Body of pancreas (tissue), 4 donors: ENCODE measurements at regions not wholly inside any gene's neighbourhood (a gene's known extent, or its start where the extent isn't known, plus 50 kb on each side); places are given as distances from the start of the nearest gene placed in this dataset.
"Not testable (repeated sequence)": the region's sequence is repeated elsewhere in the genome, so short reads cannot be mapped to it uniquely, and the experiment has no call there.

Source experiments
- ATAC-seq: fragments of 150-250 bp; one replicate; pipeline ENCODE4 v1.9.1; 2016
- DNase-seq, 4 donors: peaks; one replicate each; pipeline ENCODE4 v3.0.0-alpha.2; 2019
- H3K27ac ChIP-seq, 4 donors: fragments of 200-600 bp; sonication (generic); 1 replicate in 3 of 4; 2 replicates in 1 of 4; pipeline versions ENCODE4 v1.5.1 to v1.6.1; 2016 to 2019; ENCODE audit warnings: mild to moderate bottlenecking in 1 of 4, mixed read lengths in 1 of 4, moderate library complexity in 1 of 4
- H3K27me3 ChIP-seq, 2 donors: fragments of 200-600 bp; sonication (generic); one replicate each; pipeline ENCODE4 v1.6.0; 2016; ENCODE audit warnings: mild to moderate bottlenecking in 1 of 2
- H3K36me3 ChIP-seq, 2 donors: fragments of 200-600 bp; sonication (generic); replicated peaks in 1 of 2; 2 replicates each; pipeline ENCODE4 v1.5.1; 2016; ENCODE audit warnings: low read depth in 2 of 2; ENCODE audit not compliant: insufficient read depth in 1 of 2
- H3K4me1 ChIP-seq: fragments of 200-600 bp; sonication (generic); one replicate; pipeline ENCODE4 v1.6.0; 2016
- H3K4me3 ChIP-seq, 2 donors: fragments of 200-600 bp; sonication (generic); 1 replicate in 1 of 2; 2 replicates in 1 of 2; pipeline ENCODE4 v1.5.1; 2016 to 2019
- H3K9me3 ChIP-seq, 3 donors: fragments of 200-600 bp; sonication (generic); 1 replicate in 2 of 3; 2 replicates in 1 of 3; pipeline ENCODE4 v1.5.1; 2016
- CTCF ChIP-seq, 7 experiments: fragments of 450-650 bp in 4 of 7; fragments of 200-600 bp in 3 of 7; sonication (generic) in 3 of 7; IDR thresholded peaks; one replicate each; pipeline ENCODE4 v1.5.1; 2016 to 2019; ENCODE audit warnings: antibody characterized with exemption in 7 of 7
- POLR2A ChIP-seq, 3 donors: fragments of 450-650 bp; IDR thresholded peaks; one replicate each; pipeline ENCODE4 v1.6.1; 2016; ENCODE audit warnings: antibody characterized with exemption in 3 of 3, mild to moderate bottlenecking in 2 of 3
- WGBS, 2 donors: methylation state at CpG; one replicate each; pipeline ENCODE4 v1.1.5; 2017; 5-methylcytosine and 5-hydroxymethylcytosine counted together
- intact Hi-C: fragments of 100-400 bp; cut with DNase I; formaldehyde crosslinking; loops from one replicate; pipeline ENCODE4 v1.15.1; 2023

- no peak for DNase-seq
- H3K4me3 ChIP-seq: no peak overlapping the region
- no peaks in the 10 kb centered on the region for H3K9me3 ChIP-seq
- H3K27me3 ChIP-seq: no peaks in the 10 kb centered on the region
- WGBS, 2 donors: 33 to 36% methylated on average over 1 of the region's 1 CpG
- no peak for ATAC-seq
- TF ChIP-seq POLR2A (IDR thresholded peaks at IDR 0.05) (no peak), CTCF (IDR thresholded peaks at IDR 0.05) (no peak)
- H3K36me3 ChIP-seq: no peaks in the 10 kb centered on the region
- intact Hi-C loops: no loop called here
- no peaks in the 10 kb centered on the region for H3K4me1 ChIP-seq
- no peak overlapping the region for H3K27ac ChIP-seq
Measured at GRCh38 chr3:147301781-147302180, 104.6 kb downstream of the ZIC4 start.

GRCh38 chr3:147299656-147300055 lies 106.7 kb downstream of the ZIC4 start:
- WGBS, 2 donors: 60 to 73% methylated on average over 2 of the region's 2 CpGs
- no peaks in the 10 kb centered on the region for H3K9me3 ChIP-seq
- H3K4me3 ChIP-seq: no peak overlapping the region
- no peak overlapping the region for H3K27ac ChIP-seq
- H3K36me3 ChIP-seq: no peaks in the 10 kb centered on the region
- ATAC-seq: no peak
- H3K27me3 ChIP-seq: no peaks in the 10 kb centered on the region
- no peak for DNase-seq
- intact Hi-C loops: loop anchor here (10.0 kb wide), 1 partner anchor 285 kb away; no protein-coding TSS in a partner anchor
- TF ChIP-seq CTCF (IDR thresholded peaks at IDR 0.05): no peak
- no peak for TF ChIP-seq POLR2A (IDR thresholded peaks at IDR 0.05)
- H3K4me1 ChIP-seq: no peaks in the 10 kb centered on the region

GRCh38 chr3:147298511-147298982 lies 107.8 kb downstream of the ZIC4 start:
- no peak overlapping the region for H3K27ac ChIP-seq
- H3K4me1 ChIP-seq: no peaks in the 10 kb centered on the region
- H3K27me3 ChIP-seq: no peaks in the 10 kb centered on the region
- no peak overlapping the region for H3K4me3 ChIP-seq
- no peaks in the 10 kb centered on the region for H3K36me3 ChIP-seq
- intact Hi-C loops: loop anchor here (10.0 kb wide), 1 partner anchor 284 kb away; no protein-coding TSS in a partner anchor
- WGBS, 2 donors: 19% methylated on average over 4 of the region's 4 CpGs
- no peak for ATAC-seq
- H3K9me3 ChIP-seq: no peaks in the 10 kb centered on the region
- TF ChIP-seq POLR2A (IDR thresholded peaks at IDR 0.05) (no peak), CTCF (IDR thresholded peaks at IDR 0.05) (no peak)
- DNase-seq: no peak

- Histone ChIP-seq H3K27ac (no peak overlapping the region), H3K27me3 (no peaks in the 10 kb centered on the region), H3K4me1 (no peaks in the 10 kb centered on the region), H3K9me3 (no peaks in the 10 kb centered on the region), H3K4me3 (no peak overlapping the region), H3K36me3 (no peaks in the 10 kb centered on the region)
- ATAC-seq (no peak), DNase-seq (no peak)
- WGBS, 2 donors: 59 to 63% methylated on average over 6 of the region's 6 CpGs
- TF ChIP-seq POLR2A (IDR thresholded peaks at IDR 0.05) (no peak), CTCF (IDR thresholded peaks at IDR 0.05) (no peak)
- intact Hi-C loops: loop anchor here (10.0 kb wide), 1 partner anchor 283 kb away; no protein-coding TSS in a partner anchor
Measured at GRCh38 chr3:147297761-147298350, 108.5 kb downstream of the ZIC4 start.

- DNase-seq, ATAC-seq, H3K27me3 ChIP-seq, H3K36me3 ChIP-seq, H3K4me3 ChIP-seq, intact Hi-C loops, H3K9me3 ChIP-seq, H3K27ac ChIP-seq, H3K4me1 ChIP-seq: not testable (repeated sequence)
- 56 to 82% methylated on average over 4 of the region's 4 CpGs for WGBS, 2 donors
Measured at GRCh38 chr3:147287370-147287769, 119.0 kb downstream of the ZIC4 start.
